ENCODE measurements at regions not wholly inside any gene's neighbourhood (a gene's known extent, or its start where the extent isn't known, plus 50 kb on each side); places are given as distances from the start of the nearest gene placed in this dataset.

- TF ChIP-seq POLR2AphosphoS5 (IDR thresholded peaks at IDR 0.05; ENCODE audit: low read depth, low read length) (no peak), POLR2A (IDR thresholded peaks at IDR 0.05; ENCODE audit: low read depth, low read length) (peak; percentile 46; the same call in 1 of the 2 replicates)
These were observed 89.9 kb downstream of the IRF8 start for GRCh38 chr16:85988723-85989313.
